K562 (cell line): ENCODE measurements at regions not wholly inside any gene's neighbourhood (a gene's known extent, or its start where the extent isn't known, plus 50 kb on each side); places are given as distances from the start of the nearest gene placed in this dataset.

ENCODE experiments used
- ARID2 ChIP-seq: fragments of 450-650 bp; IDR thresholded peaks from 2 replicates; pipeline ENCODE4 v1.6.1; 2017; ENCODE audit warnings: antibody characterized with exemption, mild to moderate bottlenecking
- CBFB ChIP-seq: sonication (generic); formaldehyde crosslinking; IDR thresholded peaks from 2 replicates; pipeline ENCODE4 v1.4.0; 2020; ENCODE audit warnings: mild to moderate bottlenecking, missing genetic modification reagents
- CHD4 ChIP-seq: fragments of 200-600 bp; sonication (generic); IDR thresholded peaks from 3 replicates; pipeline ENCODE4 v1.6.1; 2012; ENCODE audit warnings: low read depth, mild to moderate bottlenecking, mixed read lengths, low read length, inconsistent platforms; ENCODE audit not compliant: insufficient read depth, insufficient replicate concordance, poor library complexity, severe bottlenecking
- E2F5 ChIP-seq: sonication (generic); formaldehyde crosslinking; IDR thresholded peaks from 2 replicates; pipeline ENCODE4 v1.8.0; 2022; ENCODE audit warnings: mild to moderate bottlenecking, missing genetic modification reagents
- RBM25 ChIP-seq: fragments of 200-400 bp; formaldehyde crosslinking; IDR thresholded peaks from 2 replicates; pipeline ENCODE4 v1.6.1; 2018; ENCODE audit warnings: low read length, low read depth, moderate library complexity; ENCODE audit not compliant: severe bottlenecking
- SMARCA4 ChIP-seq: fragments of 450-650 bp; IDR thresholded peaks from 2 replicates; pipeline ENCODE4 v1.6.1; 2016
- ZFX ChIP-seq: sonication (generic); formaldehyde crosslinking; IDR thresholded peaks from 2 replicates; pipeline ENCODE4 v1.8.0; 2022; ENCODE audit warnings: mild to moderate bottlenecking, missing genetic modification reagents, moderate library complexity
- ZNF384 ChIP-seq: IDR thresholded peaks from 2 replicates; pipeline ENCODE4 v1.6.1; 2012; ENCODE audit warnings: low read depth, low read length, improper control_type of control experiment
- ZNF609 ChIP-seq: sonication (generic); formaldehyde crosslinking; IDR thresholded peaks from 2 replicates; pipeline ENCODE4 v1.8.1; 2023; ENCODE audit warnings: missing genetic modification reagents, mild to moderate bottlenecking, borderline replicate concordance

GRCh38 chr13:78981913-78982312 is 323.0 kb upstream of the OBI1 start:
- TF ChIP-seq ZNF609 (no peak), RBM25 (no peak), SMARCA4 (no peak), CHD4 (no peak), CBFB (CRISPR knock-in tag) (no peak), ZNF384 (no peak), ZFX (CRISPR knock-in tag) (no peak), E2F5 (no peak), ARID2 (no peak)
